ENCODE measurements at regions not wholly inside any gene's neighbourhood (a gene's known extent, or its start where the extent isn't known, plus 50 kb on each side); places are given as distances from the start of the nearest gene placed in this dataset.
"Not testable (repeated sequence)": the region's sequence is repeated elsewhere in the genome, so short reads cannot be mapped to it uniquely, and the experiment has no call there.

DNA sequence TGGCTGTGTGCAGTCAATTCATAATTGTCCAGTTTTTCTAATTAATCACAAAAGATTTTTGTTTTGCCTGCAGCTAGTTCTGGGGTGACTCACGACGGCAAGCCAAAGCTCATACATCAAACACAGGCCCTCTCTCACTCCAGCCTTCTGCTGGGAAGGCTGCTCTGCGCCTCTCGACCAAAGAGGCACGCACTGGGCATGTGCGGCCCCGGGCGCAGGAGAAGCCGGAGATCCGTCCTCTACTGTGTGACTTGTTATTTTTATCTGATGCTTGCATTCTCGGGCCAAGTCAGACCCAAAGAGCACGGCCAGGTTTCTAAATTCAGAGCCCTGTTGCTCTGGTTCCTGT lies 98.5 kb downstream of the TFAP2A start:
- DNase-seq (peak in 1 of 2 donors; percentile 11), FAIRE-seq (no peak)
- H3K9me3 ChIP-seq (ENCODE audit: control insufficient read depth in 2 of 2, insufficient read depth in 1 of 2, low read depth in 1 of 2, low read length in 1 of 2): peaks cover 0 to 6% of the 10 kb centered on the region in 2 donors
- no peak overlapping the region for H3K27ac ChIP-seq (ENCODE audit: low read depth in 1 of 3, low read length in 2 of 3)
- no peak overlapping the region for H3K4me3 ChIP-seq (ENCODE audit: low read depth in 1 of 3, low read length in 3 of 3)
- WGBS, 3 donors: 54 to 75% (median 71%) methylated on average over 12 of the region's 12 CpGs
- peaks cover 0 to 4% (median 0%) of the 10 kb centered on the region in 3 donors for H3K27me3 ChIP-seq (ENCODE audit: control insufficient read depth in 3 of 3, insufficient read depth in 3 of 3, low read length in 3 of 3)
- no peaks in the 10 kb centered on the region for H3K36me3 ChIP-seq (ENCODE audit: control insufficient read depth in 3 of 3, insufficient read depth in 2 of 3, low read depth in 1 of 3, low read length in 3 of 3)
- H3K4me1 ChIP-seq (ENCODE audit: control insufficient read depth in 3 of 3, insufficient read depth in 2 of 3, low read depth in 1 of 3, low read length in 2 of 3): no peaks in the 10 kb centered on the region

DNA sequence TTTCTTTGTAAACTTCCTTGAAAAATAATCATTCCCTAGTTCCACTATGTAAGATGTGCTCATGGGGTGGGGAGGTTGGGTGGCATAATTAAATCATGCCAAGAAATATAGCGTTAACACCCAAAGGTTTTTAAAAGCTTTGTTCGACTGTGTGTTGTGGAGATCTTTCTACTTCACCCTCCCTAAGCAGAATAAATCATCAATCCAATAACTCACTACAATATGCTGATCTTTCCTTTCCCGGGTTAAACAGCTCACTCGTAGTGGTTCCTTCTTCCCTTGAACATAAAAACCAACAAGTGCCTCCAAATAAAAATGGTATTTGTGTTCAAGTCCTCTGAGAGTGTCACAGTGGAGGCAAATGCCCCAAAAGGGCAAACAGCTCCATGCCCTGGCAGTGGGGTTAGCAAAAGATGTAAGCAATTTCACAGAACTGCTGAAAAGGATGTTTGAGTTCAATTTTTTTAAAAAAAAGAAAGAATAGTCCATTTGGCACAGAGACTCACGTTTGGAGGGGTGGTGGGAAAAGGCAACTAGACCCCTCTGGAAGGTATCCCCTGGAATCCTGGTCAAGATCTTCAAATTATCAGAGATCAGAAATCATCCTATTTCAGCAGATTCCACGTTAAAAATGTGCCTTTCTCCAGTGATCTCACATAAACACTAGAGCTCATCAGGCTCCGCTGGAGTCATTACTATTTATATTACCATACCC lies 99.1 kb downstream of the TFAP2A start:
- FAIRE-seq (no peak), DNase-seq (no peak)
- H3K4me3 ChIP-seq (ENCODE audit: low read depth in 1 of 3, low read length in 3 of 3): no peak overlapping the region
- no peaks in the 10 kb centered on the region for H3K4me1 ChIP-seq (ENCODE audit: control insufficient read depth in 3 of 3, insufficient read depth in 2 of 3, low read depth in 1 of 3, low read length in 2 of 3)
- H3K36me3 ChIP-seq (ENCODE audit: control insufficient read depth in 3 of 3, insufficient read depth in 2 of 3, low read depth in 1 of 3, low read length in 3 of 3): no peaks in the 10 kb centered on the region
- peaks cover 0 to 4% (median 0%) of the 10 kb centered on the region in 3 donors for H3K27me3 ChIP-seq (ENCODE audit: control insufficient read depth in 3 of 3, insufficient read depth in 3 of 3, low read length in 3 of 3)
- H3K27ac ChIP-seq (ENCODE audit: low read depth in 1 of 3, low read length in 2 of 3): no peak overlapping the region
- 50 to 58% (median 52%) methylated on average over 7 of the region's 7 CpGs for WGBS, 3 donors
- peaks cover 0 to 6% of the 10 kb centered on the region in 2 donors for H3K9me3 ChIP-seq (ENCODE audit: control insufficient read depth in 2 of 2, insufficient read depth in 1 of 2, low read depth in 1 of 2, low read length in 1 of 2)

DNA sequence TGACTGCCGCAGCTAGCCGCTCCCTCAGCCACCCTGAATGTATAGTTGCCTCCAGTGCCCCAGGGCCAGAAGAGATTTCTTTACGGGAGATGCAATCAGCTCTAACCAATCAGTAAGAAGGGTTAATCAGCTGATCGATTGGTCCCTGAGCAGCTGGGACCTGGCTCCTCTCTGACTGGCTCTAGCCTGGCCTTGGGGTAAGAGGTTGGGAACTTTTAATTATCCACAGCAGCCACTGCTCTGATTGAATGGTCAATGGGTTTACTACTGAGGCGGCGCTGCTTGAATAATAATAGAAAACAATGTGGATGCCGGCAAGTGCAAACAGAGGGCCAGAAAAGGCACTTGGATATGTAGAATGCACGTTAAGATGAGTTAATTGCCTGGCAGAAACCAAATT lies 99.8 kb downstream of the TFAP2A start:
- no peaks in the 10 kb centered on the region for H3K4me1 ChIP-seq (ENCODE audit: control insufficient read depth in 3 of 3, insufficient read depth in 2 of 3, low read depth in 1 of 3, low read length in 2 of 3)
- H3K9me3 ChIP-seq (ENCODE audit: control insufficient read depth in 2 of 2, insufficient read depth in 1 of 2, low read depth in 1 of 2, low read length in 1 of 2): peaks cover 0 to 6% of the 10 kb centered on the region in 2 donors
- H3K27me3 ChIP-seq (ENCODE audit: control insufficient read depth in 3 of 3, insufficient read depth in 3 of 3, low read length in 3 of 3): peaks cover 0 to 4% (median 0%) of the 10 kb centered on the region in 3 donors
- no peak overlapping the region for H3K4me3 ChIP-seq (ENCODE audit: low read depth in 1 of 3, low read length in 3 of 3)
- 30 to 52% (median 39%) methylated on average over 8 of the region's 8 CpGs for WGBS, 3 donors
- H3K36me3 ChIP-seq (ENCODE audit: control insufficient read depth in 3 of 3, insufficient read depth in 2 of 3, low read depth in 1 of 3, low read length in 3 of 3): no peaks in the 10 kb centered on the region
- H3K27ac ChIP-seq (ENCODE audit: low read depth in 1 of 3, low read length in 2 of 3): no peak overlapping the region
- no peak for DNase-seq
- no peak for FAIRE-seq

DNA sequence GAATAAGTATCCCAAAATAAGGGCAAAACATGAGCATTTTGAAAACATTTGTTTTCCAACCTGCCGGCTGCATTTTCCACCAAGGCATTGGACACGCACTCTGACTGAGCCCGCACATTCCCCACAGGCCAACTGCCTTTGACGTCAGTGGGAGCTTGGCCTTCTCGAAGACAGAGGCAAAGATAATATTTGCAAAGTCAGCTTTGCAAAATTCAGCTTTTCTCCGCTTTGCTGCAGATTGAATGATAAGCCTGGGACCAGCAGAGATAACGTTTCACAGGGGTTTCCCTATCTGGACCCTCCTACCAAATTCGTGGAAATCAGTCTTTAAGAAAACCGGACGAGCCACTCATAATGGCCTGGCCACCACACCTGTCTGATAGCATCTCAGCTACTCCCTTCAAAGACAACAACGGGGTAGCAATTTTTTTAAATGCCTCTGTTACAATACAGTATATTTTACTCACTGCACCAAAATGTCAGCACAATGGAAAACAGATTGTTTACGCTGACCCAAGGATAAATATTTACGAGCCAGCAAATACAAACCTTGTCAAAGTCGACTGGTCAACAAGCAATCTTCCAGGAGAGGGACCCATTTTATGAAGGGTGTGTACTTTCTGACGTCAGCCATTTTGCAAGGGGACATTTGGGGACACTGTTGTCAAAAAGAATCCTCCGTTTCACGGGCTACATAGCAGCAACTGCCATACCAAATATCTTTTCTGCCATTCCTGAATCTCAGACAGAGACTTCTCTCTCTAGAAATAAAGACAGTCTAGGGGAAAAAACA lies 100.5 kb downstream of the TFAP2A start:
- whole genome bisulfite sequencing, 3 donors: 39 to 60% (median 44%) methylated on average over 17 of the region's 17 CpGs
- Histone ChIP-seq H3K4me1 (ENCODE audit: control insufficient read depth in 3 of 3, insufficient read depth in 2 of 3, low read depth in 1 of 3, low read length in 2 of 3) (no peaks in the 10 kb centered on the region), H3K27ac (ENCODE audit: low read depth in 1 of 3, low read length in 2 of 3) (no peak overlapping the region), H3K36me3 (ENCODE audit: control insufficient read depth in 3 of 3, insufficient read depth in 2 of 3, low read depth in 1 of 3, low read length in 3 of 3) (no peaks in the 10 kb centered on the region), H3K9me3 (ENCODE audit: control insufficient read depth in 2 of 2, insufficient read depth in 1 of 2, low read depth in 1 of 2, low read length in 1 of 2) (peaks cover 0 to 4% of the 10 kb centered on the region in 2 donors), H3K27me3 (ENCODE audit: control insufficient read depth in 3 of 3, insufficient read depth in 3 of 3, low read length in 3 of 3) (peaks cover 0 to 6% (median 0%) of the 10 kb centered on the region in 3 donors), H3K4me3 (ENCODE audit: low read depth in 1 of 3, low read length in 3 of 3) (no peak overlapping the region)
- FAIRE-seq (no peak), DNase-seq (no peak)

DNA sequence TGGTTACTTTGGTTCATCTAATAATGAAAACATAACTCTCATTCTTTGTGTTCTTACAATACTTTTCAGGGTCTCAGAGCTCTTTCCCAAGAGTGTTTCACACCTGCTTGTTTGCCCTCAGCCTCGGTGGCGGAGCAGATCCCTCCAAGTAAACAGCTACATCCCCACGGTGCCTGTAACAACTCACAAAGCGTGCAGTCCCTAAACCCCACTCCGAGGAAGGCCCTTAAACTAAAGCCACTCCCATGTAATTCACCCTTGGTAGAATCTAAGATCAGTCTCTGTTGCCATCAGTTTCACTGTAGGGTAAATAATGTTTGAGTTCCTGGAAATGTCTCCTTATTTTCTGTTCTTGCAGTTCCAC lies 101.1 kb downstream of the TFAP2A start:
- no peak for DNase-seq
- H3K36me3 ChIP-seq (ENCODE audit: control insufficient read depth in 3 of 3, insufficient read depth in 2 of 3, low read depth in 1 of 3, low read length in 3 of 3): no peaks in the 10 kb centered on the region
- WGBS, 3 donors: 55 to 61% (median 60%) methylated on average over 5 of the region's 5 CpGs
- H3K9me3 ChIP-seq (ENCODE audit: control insufficient read depth in 2 of 2, insufficient read depth in 1 of 2, low read depth in 1 of 2, low read length in 1 of 2): peaks cover 0 to 2% of the 10 kb centered on the region in 2 donors
- H3K4me1 ChIP-seq (ENCODE audit: control insufficient read depth in 3 of 3, insufficient read depth in 2 of 3, low read depth in 1 of 3, low read length in 2 of 3): no peaks in the 10 kb centered on the region
- FAIRE-seq: no peak
- H3K27ac ChIP-seq (ENCODE audit: low read depth in 1 of 3, low read length in 2 of 3): no peak overlapping the region
- no peak overlapping the region for H3K4me3 ChIP-seq (ENCODE audit: low read depth in 1 of 3, low read length in 3 of 3)
- H3K27me3 ChIP-seq (ENCODE audit: control insufficient read depth in 3 of 3, insufficient read depth in 3 of 3, low read length in 3 of 3): peaks cover 0 to 6% (median 0%) of the 10 kb centered on the region in 3 donors

DNA sequence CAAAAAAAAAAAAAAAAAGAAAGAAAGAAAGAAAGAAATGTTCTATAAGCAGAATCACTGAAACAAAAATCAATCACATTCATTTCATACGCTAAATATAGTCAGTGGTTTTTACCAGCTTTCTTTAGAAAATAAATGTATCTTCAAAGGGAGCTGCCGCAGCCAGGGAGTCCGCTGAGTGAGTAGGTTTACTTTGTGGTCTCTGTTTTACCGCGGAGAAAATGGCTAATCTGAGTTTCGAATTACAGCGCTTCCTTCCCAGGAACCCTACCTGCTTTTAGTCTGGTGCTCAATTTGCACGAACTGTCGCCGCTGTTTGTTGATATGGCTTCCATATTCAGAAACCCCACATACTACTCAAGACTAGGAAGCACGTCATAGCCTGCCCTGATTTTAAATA lies 102.4 kb downstream of the TFAP2A start:
- 58 to 73% (median 63%) methylated on average over 11 of the region's 11 CpGs for whole genome bisulfite sequencing, 3 donors
- Histone ChIP-seq H3K27ac (ENCODE audit: low read depth in 1 of 3, low read length in 2 of 3) (no peak overlapping the region), H3K4me3 (ENCODE audit: low read depth in 1 of 3, low read length in 3 of 3) (no peak overlapping the region), H3K4me1 (ENCODE audit: control insufficient read depth in 3 of 3, insufficient read depth in 2 of 3, low read depth in 1 of 3, low read length in 2 of 3) (no peaks in the 10 kb centered on the region), H3K27me3 (ENCODE audit: control insufficient read depth in 3 of 3, insufficient read depth in 3 of 3, low read length in 3 of 3) (peaks cover 0 to 6% (median 0%) of the 10 kb centered on the region in 3 donors), H3K36me3 (ENCODE audit: control insufficient read depth in 3 of 3, insufficient read depth in 2 of 3, low read depth in 1 of 3, low read length in 3 of 3) (no peaks in the 10 kb centered on the region), H3K9me3 (ENCODE audit: control insufficient read depth in 2 of 2, insufficient read depth in 1 of 2, low read depth in 1 of 2, low read length in 1 of 2) (no peaks in the 10 kb centered on the region)
- no peak for DNase-seq
- FAIRE-seq: no peak

DNA sequence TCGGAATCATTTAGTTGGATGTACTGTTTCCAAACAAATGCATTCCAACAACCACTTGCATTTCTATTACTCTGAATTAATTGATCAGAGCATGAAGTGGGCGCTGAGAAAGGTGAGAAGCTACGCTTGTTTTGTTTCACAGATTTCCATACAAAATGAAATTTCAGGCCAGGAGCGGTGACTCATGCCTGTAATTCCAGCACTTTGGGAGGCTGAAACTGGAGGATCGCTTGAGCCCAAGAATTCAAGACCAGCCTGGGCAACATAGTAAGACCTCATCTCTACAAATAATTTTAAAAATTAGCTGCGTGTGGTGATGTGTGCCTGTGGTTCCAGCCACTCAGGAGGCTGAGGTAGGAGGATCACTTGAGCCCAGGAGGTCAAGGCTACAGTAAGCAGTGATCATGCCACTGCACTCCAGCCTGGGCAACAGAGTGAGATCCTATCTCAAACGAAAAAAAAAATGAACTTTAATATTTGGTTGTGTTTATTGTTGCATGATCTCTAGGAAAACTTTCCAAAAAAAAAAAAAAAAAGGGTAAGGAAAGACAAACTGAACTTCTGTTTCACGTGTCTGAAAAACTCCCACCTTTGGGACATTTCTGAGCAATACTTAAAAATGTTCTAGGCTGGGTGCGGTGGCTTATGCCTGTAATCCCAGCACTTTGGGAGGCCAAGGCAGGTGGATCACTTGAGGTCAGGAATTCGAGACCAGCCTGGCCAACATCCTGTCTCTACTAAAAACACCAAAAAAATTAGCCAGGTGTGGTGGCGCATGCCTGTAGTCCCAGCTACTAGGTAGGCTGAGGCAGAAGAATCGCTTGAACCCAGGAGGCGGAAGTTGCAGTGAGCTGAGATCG lies 103.1 kb downstream of the TFAP2A start:
- not testable (repeated sequence) for DNase-seq; H3K27ac ChIP-seq (ENCODE audit: low read depth in 1 of 3, low read length in 2 of 3); FAIRE-seq

DNA sequence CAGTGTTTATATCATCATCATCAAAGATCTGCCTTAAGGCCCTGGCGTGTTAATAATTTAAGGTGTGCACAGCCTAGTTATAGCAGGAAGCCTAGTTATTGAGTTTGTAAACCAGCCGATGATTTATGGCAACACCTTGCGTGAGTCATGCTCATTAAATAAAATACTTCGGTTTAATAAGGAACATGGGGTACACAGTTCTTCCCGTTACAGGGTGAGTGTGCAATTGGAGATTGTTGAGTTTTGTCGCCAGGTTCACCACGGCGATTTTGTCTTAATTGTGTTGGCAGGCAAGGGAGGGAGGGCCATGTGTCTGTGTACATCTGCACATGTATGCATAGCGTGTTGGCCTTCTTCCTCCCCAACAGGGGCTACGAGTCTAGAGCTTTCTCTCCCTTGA lies 104.0 kb downstream of the TFAP2A start:
- Histone ChIP-seq H3K36me3 (ENCODE audit: control insufficient read depth in 3 of 3, insufficient read depth in 2 of 3, low read depth in 1 of 3, low read length in 3 of 3) (no peaks in the 10 kb centered on the region), H3K9me3 (ENCODE audit: control insufficient read depth in 2 of 2, insufficient read depth in 1 of 2, low read depth in 1 of 2, low read length in 1 of 2) (no peaks in the 10 kb centered on the region), H3K27me3 (ENCODE audit: control insufficient read depth in 3 of 3, insufficient read depth in 3 of 3, low read length in 3 of 3) (peaks cover 0 to 6% (median 0%) of the 10 kb centered on the region in 3 donors), H3K4me3 (ENCODE audit: low read depth in 1 of 3, low read length in 3 of 3) (no peak overlapping the region), H3K27ac (ENCODE audit: low read depth in 1 of 3, low read length in 2 of 3) (no peak overlapping the region), H3K4me1 (ENCODE audit: control insufficient read depth in 3 of 3, insufficient read depth in 2 of 3, low read depth in 1 of 3, low read length in 2 of 3) (no peaks in the 10 kb centered on the region)
- 21 to 63% (median 36%) methylated on average over 10 of the region's 10 CpGs for WGBS, 3 donors
- DNase-seq (peak in 1 of 2 donors; percentile 1), FAIRE-seq (no peak)

More for the DNA sequence above, 103.1 kb downstream of the TFAP2A start:
- 82 to 91% (median 84%) methylated on average over 14 of the region's 14 CpGs for WGBS, 3 donors
- H3K27me3 ChIP-seq (ENCODE audit: control insufficient read depth in 3 of 3, insufficient read depth in 3 of 3, low read length in 3 of 3); H3K4me3 ChIP-seq (ENCODE audit: low read depth in 1 of 3, low read length in 3 of 3); H3K9me3 ChIP-seq (ENCODE audit: control insufficient read depth in 2 of 2, insufficient read depth in 1 of 2, low read depth in 1 of 2, low read length in 1 of 2); H3K36me3 ChIP-seq (ENCODE audit: control insufficient read depth in 3 of 3, insufficient read depth in 2 of 3, low read depth in 1 of 3, low read length in 3 of 3); H3K4me1 ChIP-seq (ENCODE audit: control insufficient read depth in 3 of 3, insufficient read depth in 2 of 3, low read depth in 1 of 3, low read length in 2 of 3): not testable (repeated sequence)

Measured in small intestine (tissue), 7 donors.